ENCODE measurements at regions not wholly inside any gene's neighbourhood (a gene's known extent, or its start where the extent isn't known, plus 50 kb on each side); places are given as distances from the start of the nearest gene placed in this dataset.

GRCh38 chr21:31554511-31555022 is 104.9 kb upstream of the SOD1 start:
- Mint-ChIP-seq H3K36me3 (peaks cover 6% of the 10 kb centered on the region), H3K4me3 (no peak overlapping the region), H3K27me3 (ENCODE audit: low read depth) (no peaks in the 10 kb centered on the region), H3K4me1 (peaks cover 52% of the 10 kb centered on the region), H3K9me3 (no peaks in the 10 kb centered on the region), H3K27ac (peak overlapping the region; percentile 89)
- no peak for DNase-seq (ENCODE audit: low spot score in 2 of 2, unreplicated experiment in 2 of 2)
- TF ChIP-seq CTCF (IDR thresholded peaks at IDR 0.05; ENCODE audit: unreplicated experiment), result no peak

- peaks cover 8% of the 10 kb centered on the region for H3K36me3 Mint-ChIP-seq
- no peaks in the 10 kb centered on the region for H3K9me3 Mint-ChIP-seq
- H3K4me1 Mint-ChIP-seq, result peaks cover 50% of the 10 kb centered on the region
- no peak for TF ChIP-seq CTCF (IDR thresholded peaks at IDR 0.05; ENCODE audit: unreplicated experiment)
- H3K4me3 Mint-ChIP-seq, result no peak overlapping the region
- DNase-seq (ENCODE audit: low spot score in 2 of 2, unreplicated experiment in 2 of 2), result no peak
- no peaks in the 10 kb centered on the region for H3K27me3 Mint-ChIP-seq (ENCODE audit: low read depth)
- H3K27ac Mint-ChIP-seq, result peak overlapping the region; percentile 67
Measured at GRCh38 chr21:31553926-31554325, 105.6 kb upstream of the SOD1 start.

GRCh38 chr21:31553461-31553860 is 106.0 kb upstream of the SOD1 start:
- no peak overlapping the region for H3K27ac Mint-ChIP-seq
- no peak for DNase-seq (ENCODE audit: low spot score in 2 of 2, unreplicated experiment in 2 of 2)
- peaks cover 50% of the 10 kb centered on the region for H3K4me1 Mint-ChIP-seq
- TF ChIP-seq CTCF (IDR thresholded peaks at IDR 0.05; ENCODE audit: unreplicated experiment), result no peak
- H3K27me3 Mint-ChIP-seq (ENCODE audit: low read depth), result no peaks in the 10 kb centered on the region
- peaks cover 8% of the 10 kb centered on the region for H3K36me3 Mint-ChIP-seq
- no peak overlapping the region for H3K4me3 Mint-ChIP-seq
- no peaks in the 10 kb centered on the region for H3K9me3 Mint-ChIP-seq

GRCh38 chr21:31552826-31553225 is 106.7 kb upstream of the SOD1 start:
- H3K9me3 Mint-ChIP-seq, result no peaks in the 10 kb centered on the region
- DNase-seq (ENCODE audit: low spot score in 2 of 2, unreplicated experiment in 2 of 2), result no peak
- H3K36me3 Mint-ChIP-seq, result peaks cover 8% of the 10 kb centered on the region
- no peak overlapping the region for H3K4me3 Mint-ChIP-seq
- H3K27me3 Mint-ChIP-seq (ENCODE audit: low read depth), result no peaks in the 10 kb centered on the region
- no peak overlapping the region for H3K27ac Mint-ChIP-seq
- H3K4me1 Mint-ChIP-seq, result peaks cover 50% of the 10 kb centered on the region
- no peak for TF ChIP-seq CTCF (IDR thresholded peaks at IDR 0.05; ENCODE audit: unreplicated experiment)

- DNase-seq (ENCODE audit: low spot score in 2 of 2, unreplicated experiment in 2 of 2), result no peak
- Mint-ChIP-seq H3K9me3 (no peaks in the 10 kb centered on the region), H3K4me3 (no peak overlapping the region), H3K27ac (no peak overlapping the region), H3K27me3 (ENCODE audit: low read depth) (no peaks in the 10 kb centered on the region), H3K4me1 (peaks cover 47% of the 10 kb centered on the region), H3K36me3 (peaks cover 8% of the 10 kb centered on the region)
- TF ChIP-seq CTCF (IDR thresholded peaks at IDR 0.05; ENCODE audit: unreplicated experiment), result no peak
Measured at GRCh38 chr21:31550070-31550469, 109.4 kb upstream of the SOD1 start.

GRCh38 chr21:31548688-31549087 is 110.8 kb upstream of the SOD1 start:
- Mint-ChIP-seq H3K36me3 (peaks cover 8% of the 10 kb centered on the region), H3K27ac (peak overlapping the region; percentile 16), H3K4me3 (no peak overlapping the region), H3K4me1 (peaks cover 36% of the 10 kb centered on the region), H3K9me3 (no peaks in the 10 kb centered on the region), H3K27me3 (ENCODE audit: low read depth) (no peaks in the 10 kb centered on the region)
- TF ChIP-seq CTCF (IDR thresholded peaks at IDR 0.05; ENCODE audit: unreplicated experiment), result no peak
- no peak for DNase-seq (ENCODE audit: low spot score in 2 of 2, unreplicated experiment in 2 of 2)
